ENCODE measurements at regions not wholly inside any gene's neighbourhood (a gene's known extent, or its start where the extent isn't known, plus 50 kb on each side); places are given as distances from the start of the nearest gene placed in this dataset.

DNA sequence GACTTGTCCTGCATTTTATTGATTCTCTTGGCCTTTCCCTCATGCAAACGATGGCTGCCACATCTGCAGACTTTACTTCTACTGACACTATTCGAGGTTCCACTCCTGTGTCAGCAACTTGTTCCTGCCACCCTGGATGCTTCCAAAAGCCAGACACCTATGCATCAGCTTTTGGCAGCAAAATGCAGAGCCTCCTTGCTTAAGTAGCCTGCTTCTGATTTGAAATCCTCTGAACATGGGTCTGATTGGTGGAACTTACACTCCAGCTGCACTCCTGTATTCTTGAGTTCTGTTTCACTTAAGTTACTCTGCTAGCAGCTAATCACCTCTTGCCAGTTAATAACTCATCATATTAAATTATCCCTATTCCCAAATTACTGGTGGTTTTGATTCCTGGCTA, 152.1 kb upstream of the FMN2 start:
- TF ChIP-seq, protein P1, sequence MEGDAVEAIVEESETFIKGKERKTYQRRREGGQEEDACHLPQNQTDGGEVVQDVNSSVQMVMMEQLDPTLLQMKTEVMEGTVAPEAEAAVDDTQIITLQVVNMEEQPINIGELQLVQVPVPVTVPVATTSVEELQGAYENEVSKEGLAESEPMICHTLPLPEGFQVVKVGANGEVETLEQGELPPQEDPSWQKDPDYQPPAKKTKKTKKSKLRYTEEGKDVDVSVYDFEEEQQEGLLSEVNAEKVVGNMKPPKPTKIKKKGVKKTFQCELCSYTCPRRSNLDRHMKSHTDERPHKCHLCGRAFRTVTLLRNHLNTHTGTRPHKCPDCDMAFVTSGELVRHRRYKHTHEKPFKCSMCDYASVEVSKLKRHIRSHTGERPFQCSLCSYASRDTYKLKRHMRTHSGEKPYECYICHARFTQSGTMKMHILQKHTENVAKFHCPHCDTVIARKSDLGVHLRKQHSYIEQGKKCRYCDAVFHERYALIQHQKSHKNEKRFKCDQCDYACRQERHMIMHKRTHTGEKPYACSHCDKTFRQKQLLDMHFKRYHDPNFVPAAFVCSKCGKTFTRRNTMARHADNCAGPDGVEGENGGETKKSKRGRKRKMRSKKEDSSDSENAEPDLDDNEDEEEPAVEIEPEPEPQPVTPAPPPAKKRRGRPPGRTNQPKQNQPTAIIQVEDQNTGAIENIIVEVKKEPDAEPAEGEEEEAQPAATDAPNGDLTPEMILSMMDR (IDR thresholded peaks at IDR 0.05), result no peak
- Histone ChIP-seq H4K20me1 (ENCODE audit: insufficient read depth, low read length) (no peaks in the 10 kb centered on the region), H3K36me3 (replicated peaks in 1 of 2; ENCODE audit: control insufficient read depth in 1 of 2, insufficient read depth in 2 of 2, low read length in 2 of 2) (no peaks in the 10 kb centered on the region), H3K4me1 (ENCODE audit: control insufficient read depth in 1 of 2, insufficient read depth in 2 of 2, low read length in 2 of 2) (peaks cover 7 to 8% of the 10 kb centered on the region in 2 donors), H3K79me2 (ENCODE audit: insufficient read depth, low read length) (no peaks in the 10 kb centered on the region), H3K9ac (ENCODE audit: insufficient read depth, low read length, poor library complexity, severe bottlenecking) (no peak overlapping the region), H3K4me3 (replicated peaks in 1 of 3; ENCODE audit: low read depth in 2 of 3, low read length in 3 of 3) (no peak overlapping the region), H3K27me3 (ENCODE audit: control insufficient read depth in 2 of 2, insufficient read depth in 2 of 2, low read length in 2 of 2) (no peaks in the 10 kb centered on the region), H2AFZ (ENCODE audit: insufficient read depth, low read depth, low read length, poor library complexity, severe bottlenecking) (no peak overlapping the region), H3K4me2 (replicated peaks; ENCODE audit: extremely low read depth, low read length, poor library complexity, severe bottlenecking) (no peak overlapping the region), H3K27ac (ENCODE audit: low read depth in 1 of 2, low read length in 2 of 2) (no peak overlapping the region), H3K9me3 (replicated peaks in 1 of 2; ENCODE audit: control insufficient read depth in 1 of 2, insufficient read depth in 1 of 2, low read length in 2 of 2) (peaks cover 12 to 19% of the 10 kb centered on the region in 2 donors)
- no peak for DNase-seq
- Mint-ChIP-seq H3K9me3 (peaks cover 6 to 23% (median 18%) of the 10 kb centered on the region in 7 donors), H3K4me1 (peaks cover 12% of the 10 kb centered on the region), H3K27ac (no peak overlapping the region), H3K4me3 (no peak overlapping the region), H3K27me3 (ENCODE audit: low read depth in 3 of 3) (peaks cover 0 to 2% (median 2%) of the 10 kb centered on the region in 3 donors), H3K36me3 (no peaks in the 10 kb centered on the region)
- intact Hi-C loops (cut with micrococcal nuclease), result no loop called here
- WGBS (ENCODE audit: insufficient coverage), result 83% methylated on average over 2 of the region's 2 CpGs

DNA sequence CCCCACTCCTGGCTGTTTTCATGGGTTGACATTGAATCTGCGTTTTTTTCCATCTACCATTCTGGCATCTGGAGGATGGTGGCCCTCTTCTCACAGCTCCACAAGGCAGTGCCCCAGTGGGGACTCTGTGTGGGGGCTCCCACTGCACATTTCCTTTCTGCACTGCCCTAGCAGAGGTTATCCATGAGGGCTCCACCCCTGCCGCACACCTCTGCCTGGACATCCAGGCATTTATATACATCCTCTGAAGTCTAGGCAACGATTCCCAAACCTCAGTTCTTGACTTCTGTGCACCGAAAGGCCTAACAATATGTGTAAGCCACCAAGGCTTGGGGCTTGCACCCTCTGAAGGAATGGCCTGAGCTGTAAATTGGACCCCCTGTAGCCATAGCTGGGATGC, 147.9 kb upstream of the FMN2 start:
- no peaks in the 10 kb centered on the region for H3K36me3 ChIP-seq (replicated peaks in 1 of 2; ENCODE audit: control insufficient read depth in 1 of 2, insufficient read depth in 2 of 2, low read length in 2 of 2)
- Mint-ChIP-seq H3K4me3 (no peak overlapping the region), H3K27ac (no peak overlapping the region), H3K4me1 (peaks cover 15% of the 10 kb centered on the region), H3K36me3 (no peaks in the 10 kb centered on the region), H3K27me3 (ENCODE audit: low read depth in 3 of 3) (peaks cover 0 to 5% (median 2%) of the 10 kb centered on the region in 3 donors), H3K9me3 (peaks cover 6 to 23% (median 16%) of the 10 kb centered on the region in 7 donors)
- peaks cover 10 to 13% of the 10 kb centered on the region in 2 donors for H3K4me1 ChIP-seq (ENCODE audit: control insufficient read depth in 1 of 2, insufficient read depth in 2 of 2, low read length in 2 of 2)
- H3K9me3 ChIP-seq (replicated peaks in 1 of 2; ENCODE audit: control insufficient read depth in 1 of 2, insufficient read depth in 1 of 2, low read length in 2 of 2), result peaks cover 12 to 19% of the 10 kb centered on the region in 2 donors
- H3K27me3 ChIP-seq (ENCODE audit: control insufficient read depth in 2 of 2, insufficient read depth in 2 of 2, low read length in 2 of 2), result no peaks in the 10 kb centered on the region
- 96% methylated on average over 4 of the region's 4 CpGs for WGBS (ENCODE audit: insufficient coverage)
- H2AFZ ChIP-seq (ENCODE audit: insufficient read depth, low read depth, low read length, poor library complexity, severe bottlenecking), result no peak overlapping the region
- no peak overlapping the region for H3K9ac ChIP-seq (ENCODE audit: insufficient read depth, low read length, poor library complexity, severe bottlenecking)
- no peak overlapping the region for H3K27ac ChIP-seq (ENCODE audit: low read depth in 1 of 2, low read length in 2 of 2)
- no peaks in the 10 kb centered on the region for H4K20me1 ChIP-seq (ENCODE audit: insufficient read depth, low read length)
- intact Hi-C loops (cut with micrococcal nuclease), result no loop called here
- no peak overlapping the region for H3K4me2 ChIP-seq (replicated peaks; ENCODE audit: extremely low read depth, low read length, poor library complexity, severe bottlenecking)
- H3K79me2 ChIP-seq (ENCODE audit: insufficient read depth, low read length), result no peaks in the 10 kb centered on the region
- TF ChIP-seq, protein P1 (IDR thresholded peaks at IDR 0.05), result no peak
- DNase-seq, result no peak
- H3K4me3 ChIP-seq (replicated peaks in 1 of 3; ENCODE audit: low read depth in 2 of 3, low read length in 3 of 3), result no peak overlapping the region

Measured in CD14-positive monocyte (primary cell).